ENCODE measurements at regions not wholly inside any gene's neighbourhood (a gene's known extent, or its start where the extent isn't known, plus 50 kb on each side); places are given as distances from the start of the nearest gene placed in this dataset.

DNA sequence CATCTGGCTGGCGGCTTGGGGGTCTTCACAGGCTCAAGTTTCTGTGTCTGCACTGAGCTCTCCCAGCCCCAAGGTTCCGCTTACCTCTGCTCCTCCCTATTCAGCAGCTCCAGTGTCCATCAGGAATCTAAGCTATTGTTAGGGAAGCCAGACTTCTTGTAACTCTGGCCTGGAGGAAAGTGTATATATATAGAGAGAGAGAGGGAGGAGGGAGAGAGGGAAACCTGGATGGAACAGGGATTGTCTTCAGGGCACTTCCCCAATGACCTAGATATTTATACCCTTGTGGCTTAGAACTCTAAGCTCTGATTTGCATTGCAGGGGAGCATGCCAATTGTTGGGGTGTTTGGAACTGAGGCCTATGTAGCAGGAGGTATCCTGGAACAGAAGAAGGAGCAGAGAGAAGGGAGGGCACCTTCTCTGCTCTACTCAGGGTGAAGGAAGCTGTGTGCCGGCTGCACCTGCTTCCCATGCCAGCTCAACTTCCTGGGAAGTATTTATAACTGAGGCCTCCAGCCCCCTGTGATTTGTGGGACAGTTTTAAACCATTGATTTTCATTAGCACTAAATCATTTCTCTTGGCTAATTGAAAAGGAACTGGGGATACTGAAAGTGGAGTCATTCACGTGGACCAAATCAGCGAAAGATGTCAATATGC is 70.9 kb downstream of the NAV1 start:
- TF ChIP-seq, protein P1, sequence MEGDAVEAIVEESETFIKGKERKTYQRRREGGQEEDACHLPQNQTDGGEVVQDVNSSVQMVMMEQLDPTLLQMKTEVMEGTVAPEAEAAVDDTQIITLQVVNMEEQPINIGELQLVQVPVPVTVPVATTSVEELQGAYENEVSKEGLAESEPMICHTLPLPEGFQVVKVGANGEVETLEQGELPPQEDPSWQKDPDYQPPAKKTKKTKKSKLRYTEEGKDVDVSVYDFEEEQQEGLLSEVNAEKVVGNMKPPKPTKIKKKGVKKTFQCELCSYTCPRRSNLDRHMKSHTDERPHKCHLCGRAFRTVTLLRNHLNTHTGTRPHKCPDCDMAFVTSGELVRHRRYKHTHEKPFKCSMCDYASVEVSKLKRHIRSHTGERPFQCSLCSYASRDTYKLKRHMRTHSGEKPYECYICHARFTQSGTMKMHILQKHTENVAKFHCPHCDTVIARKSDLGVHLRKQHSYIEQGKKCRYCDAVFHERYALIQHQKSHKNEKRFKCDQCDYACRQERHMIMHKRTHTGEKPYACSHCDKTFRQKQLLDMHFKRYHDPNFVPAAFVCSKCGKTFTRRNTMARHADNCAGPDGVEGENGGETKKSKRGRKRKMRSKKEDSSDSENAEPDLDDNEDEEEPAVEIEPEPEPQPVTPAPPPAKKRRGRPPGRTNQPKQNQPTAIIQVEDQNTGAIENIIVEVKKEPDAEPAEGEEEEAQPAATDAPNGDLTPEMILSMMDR (IDR thresholded peaks at IDR 0.05; ENCODE audit: low read depth, low read length), result no peak
- TF ChIP-seq, protein P2, sequence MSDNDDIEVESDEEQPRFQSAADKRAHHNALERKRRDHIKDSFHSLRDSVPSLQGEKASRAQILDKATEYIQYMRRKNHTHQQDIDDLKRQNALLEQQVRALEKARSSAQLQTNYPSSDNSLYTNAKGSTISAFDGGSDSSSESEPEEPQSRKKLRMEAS (IDR thresholded peaks at IDR 0.05; ENCODE audit: low read depth, low read length), result no peak
- TF ChIP-seq POLR2A (IDR thresholded peaks at IDR 0.05; ENCODE audit: extremely low read depth, insufficient read length), result no peak
- no peak for TF ChIP-seq MYC (IDR thresholded peaks at IDR 0.05; ENCODE audit: low read depth, low read length)

Data from NB4 (cell line).